Suprapubic skin (tissue), 3 donors: ENCODE measurements at regions not wholly inside any gene's neighbourhood (a gene's known extent, or its start where the extent isn't known, plus 50 kb on each side); places are given as distances from the start of the nearest gene placed in this dataset.

Experiments
- CTCF ChIP-seq, 2 donors: fragments of 200-600 bp in 1 of 2; fragments of 450-650 bp in 1 of 2; sonication (generic) in 1 of 2; IDR thresholded peaks; one replicate each; pipeline ENCODE4 v1.5.1; 2016 to 2019; ENCODE audit warnings: antibody characterized with exemption in 2 of 2, mild to moderate bottlenecking in 1 of 2, moderate library complexity in 1 of 2
- POLR2A ChIP-seq, 2 donors: fragments of 450-650 bp; IDR thresholded peaks; one replicate each; pipeline ENCODE4 v1.6.1; 2017; ENCODE audit warnings: antibody characterized with exemption in 2 of 2, mild to moderate bottlenecking in 2 of 2, moderate library complexity in 2 of 2

- TF ChIP-seq POLR2A (IDR thresholded peaks at IDR 0.05) = no peak
- no peak for TF ChIP-seq CTCF (IDR thresholded peaks at IDR 0.05)
Measured at GRCh38 chr10:130964771-130965170, 346.8 kb downstream of the TCERG1L start.
